ENCODE measurements at regions not wholly inside any gene's neighbourhood (a gene's known extent, or its start where the extent isn't known, plus 50 kb on each side); places are given as distances from the start of the nearest gene placed in this dataset.

DNA sequence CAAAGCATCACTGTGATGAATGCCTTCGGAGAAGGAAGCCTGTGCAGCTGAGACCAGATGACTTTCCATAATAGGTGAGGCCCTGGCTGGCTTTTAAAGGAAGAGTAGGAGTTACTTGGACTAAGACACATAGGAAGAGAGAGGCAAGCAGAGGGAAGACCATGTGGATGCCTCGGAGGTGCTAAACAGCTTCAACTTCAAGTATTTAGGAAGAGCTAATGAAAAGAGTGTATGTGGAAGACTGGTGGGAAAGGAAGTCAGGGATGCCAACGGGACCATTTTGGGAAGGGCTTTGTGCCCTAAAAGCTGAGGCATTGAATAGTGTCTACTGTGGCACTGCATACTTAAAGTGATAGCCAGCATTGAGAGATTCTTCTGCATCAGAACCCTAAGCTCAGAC lies 69.3 kb upstream of the OPCML start:
- FAIRE-seq = no peak
- H3K27ac ChIP-seq (ENCODE audit: low read depth in 1 of 3, low read length in 2 of 3) = no peak overlapping the region
- no peaks in the 10 kb centered on the region for H3K4me1 ChIP-seq (ENCODE audit: control insufficient read depth in 3 of 3, insufficient read depth in 2 of 3, low read depth in 1 of 3, low read length in 2 of 3)
- DNase-seq = no peak
- H3K36me3 ChIP-seq (ENCODE audit: control insufficient read depth in 3 of 3, insufficient read depth in 2 of 3, low read depth in 1 of 3, low read length in 3 of 3) = no peaks in the 10 kb centered on the region
- no peaks in the 10 kb centered on the region for H3K9me3 ChIP-seq (ENCODE audit: control insufficient read depth in 2 of 2, insufficient read depth in 1 of 2, low read depth in 1 of 2, low read length in 1 of 2)
- no peaks in the 10 kb centered on the region for H3K27me3 ChIP-seq (ENCODE audit: control insufficient read depth in 3 of 3, insufficient read depth in 3 of 3, low read length in 3 of 3)
- WGBS, 3 donors = 69 to 85% (median 75%) methylated on average over 3 of the region's 3 CpGs
- H3K4me3 ChIP-seq (ENCODE audit: low read depth in 1 of 3, low read length in 3 of 3) = no peak overlapping the region

DNA sequence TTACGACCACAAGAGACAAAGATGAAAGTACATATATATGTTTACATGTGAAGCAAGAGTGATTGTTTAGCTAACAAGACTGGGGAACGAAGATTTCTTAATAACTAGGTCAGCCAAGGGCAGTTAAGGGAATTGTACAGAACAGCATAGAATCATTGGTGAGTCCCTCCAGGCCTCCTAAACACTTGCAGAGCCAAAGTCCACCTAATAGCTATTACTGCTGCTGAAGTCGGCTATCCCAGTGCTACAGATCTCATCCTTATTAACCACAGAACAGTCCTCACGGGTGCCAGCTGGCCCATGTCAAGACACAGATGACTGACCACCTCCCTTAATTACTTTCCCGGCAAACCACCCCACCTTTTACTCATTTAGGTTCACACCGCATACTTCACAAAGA lies 68.5 kb upstream of the OPCML start:
- DNase-seq = no peak
- FAIRE-seq = no peak
- Histone ChIP-seq H3K36me3 (ENCODE audit: control insufficient read depth in 3 of 3, insufficient read depth in 2 of 3, low read depth in 1 of 3, low read length in 3 of 3) (no peaks in the 10 kb centered on the region), H3K27me3 (ENCODE audit: control insufficient read depth in 3 of 3, insufficient read depth in 3 of 3, low read length in 3 of 3) (no peaks in the 10 kb centered on the region), H3K4me3 (ENCODE audit: low read depth in 1 of 3, low read length in 3 of 3) (no peak overlapping the region), H3K4me1 (ENCODE audit: control insufficient read depth in 3 of 3, insufficient read depth in 2 of 3, low read depth in 1 of 3, low read length in 2 of 3) (no peaks in the 10 kb centered on the region), H3K9me3 (ENCODE audit: control insufficient read depth in 2 of 2, insufficient read depth in 1 of 2, low read depth in 1 of 2, low read length in 1 of 2) (no peaks in the 10 kb centered on the region), H3K27ac (ENCODE audit: low read depth in 1 of 3, low read length in 2 of 3) (no peak overlapping the region)
- 38 to 42% (median 39%) methylated on average over 6 of the region's 6 CpGs for WGBS, 3 donors

DNA sequence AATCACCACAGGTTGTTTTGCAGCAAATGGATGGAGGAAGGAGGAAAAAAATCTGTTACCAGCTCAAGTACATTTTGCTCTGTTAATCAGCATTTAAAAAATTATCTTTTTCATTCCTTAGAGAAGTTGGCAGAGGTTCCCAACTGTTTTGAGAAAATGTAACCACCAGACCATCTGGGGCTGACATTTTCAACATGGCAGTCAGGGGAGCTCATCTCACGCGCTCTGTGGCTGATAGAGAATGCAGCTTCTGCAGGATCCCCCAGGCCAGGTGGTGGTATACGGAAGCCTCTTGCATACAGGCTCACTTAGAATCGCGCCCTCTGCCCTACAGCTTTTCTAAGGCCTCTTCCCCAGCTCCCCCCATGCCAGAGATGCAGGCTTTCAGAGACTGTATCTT lies 68.0 kb upstream of the OPCML start:
- 87 to 97% (median 89%) methylated on average over 5 of the region's 5 CpGs for WGBS, 3 donors
- H3K27me3 ChIP-seq (ENCODE audit: control insufficient read depth in 3 of 3, insufficient read depth in 3 of 3, low read length in 3 of 3) = no peaks in the 10 kb centered on the region
- no peak for FAIRE-seq

DNA sequence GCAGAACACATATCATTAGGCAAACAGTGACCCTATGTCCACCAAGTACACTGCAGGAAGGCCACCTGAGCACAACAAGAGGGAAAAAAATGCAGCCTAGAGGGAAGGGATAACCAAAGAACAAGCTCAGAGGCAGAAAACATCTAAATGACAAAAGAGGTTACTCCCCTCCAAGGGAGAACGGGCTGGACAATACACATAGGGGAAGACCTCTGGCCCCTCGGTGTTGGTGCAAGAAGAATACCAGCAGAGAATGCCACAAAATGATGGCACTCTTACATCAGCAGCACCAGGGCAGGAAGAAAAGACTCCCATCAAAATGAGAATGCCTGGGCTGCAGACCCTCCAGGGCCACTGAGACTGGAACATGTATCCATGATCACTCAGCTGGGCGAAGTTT lies 66.6 kb upstream of the OPCML start:
- H3K4me3 ChIP-seq (ENCODE audit: low read depth in 1 of 3, low read length in 3 of 3) = no peak overlapping the region
- FAIRE-seq = no peak
- 61 to 74% (median 66%) methylated on average over 3 of the region's 3 CpGs for WGBS, 3 donors

More for the DNA sequence above, 68.0 kb upstream of the OPCML start:
- DNase-seq = no peak
- H3K4me3 ChIP-seq (ENCODE audit: low read depth in 1 of 3, low read length in 3 of 3) = no peak overlapping the region
- no peak overlapping the region for H3K27ac ChIP-seq (ENCODE audit: low read depth in 1 of 3, low read length in 2 of 3)
- H3K9me3 ChIP-seq (ENCODE audit: control insufficient read depth in 2 of 2, insufficient read depth in 1 of 2, low read depth in 1 of 2, low read length in 1 of 2) = no peaks in the 10 kb centered on the region
- no peaks in the 10 kb centered on the region for H3K4me1 ChIP-seq (ENCODE audit: control insufficient read depth in 3 of 3, insufficient read depth in 2 of 3, low read depth in 1 of 3, low read length in 2 of 3)
- no peaks in the 10 kb centered on the region for H3K36me3 ChIP-seq (ENCODE audit: control insufficient read depth in 3 of 3, insufficient read depth in 2 of 3, low read depth in 1 of 3, low read length in 3 of 3)

DNA sequence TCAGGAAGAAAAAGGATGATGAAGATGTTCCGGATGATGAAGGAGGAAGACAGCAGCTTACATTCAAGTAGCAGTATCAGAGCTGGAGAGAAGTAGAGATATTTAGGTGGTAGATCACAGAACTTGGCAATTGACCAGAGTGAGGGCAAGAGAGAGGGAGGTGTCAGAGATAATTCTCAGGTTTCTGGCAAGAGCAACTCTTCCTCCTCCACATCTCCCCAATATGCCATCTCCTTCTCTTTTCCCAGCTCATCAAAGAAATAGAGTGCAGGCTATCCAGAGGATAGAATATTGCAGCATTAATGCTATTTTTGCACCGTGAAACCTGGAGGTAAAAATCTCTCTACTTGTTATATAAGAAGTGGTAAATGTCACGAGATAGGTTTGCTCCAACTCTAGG lies 64.9 kb upstream of the OPCML start:
- Histone ChIP-seq H3K4me1 (ENCODE audit: control insufficient read depth in 3 of 3, insufficient read depth in 2 of 3, low read depth in 1 of 3, low read length in 2 of 3) (no peaks in the 10 kb centered on the region), H3K27me3 (ENCODE audit: control insufficient read depth in 3 of 3, insufficient read depth in 3 of 3, low read length in 3 of 3) (no peaks in the 10 kb centered on the region), H3K27ac (ENCODE audit: low read depth in 1 of 3, low read length in 2 of 3) (no peak overlapping the region), H3K4me3 (ENCODE audit: low read depth in 1 of 3, low read length in 3 of 3) (no peak overlapping the region), H3K9me3 (ENCODE audit: control insufficient read depth in 2 of 2, insufficient read depth in 1 of 2, low read depth in 1 of 2, low read length in 1 of 2) (no peaks in the 10 kb centered on the region), H3K36me3 (ENCODE audit: control insufficient read depth in 3 of 3, insufficient read depth in 2 of 3, low read depth in 1 of 3, low read length in 3 of 3) (no peaks in the 10 kb centered on the region)
- WGBS, 3 donors = 73 to 84% (median 79%) methylated on average over 3 of the region's 3 CpGs
- DNase-seq = no peak
- no peak for FAIRE-seq

More for the DNA sequence above, 66.6 kb upstream of the OPCML start:
- Histone ChIP-seq H3K27me3 (ENCODE audit: control insufficient read depth in 3 of 3, insufficient read depth in 3 of 3, low read length in 3 of 3) (no peaks in the 10 kb centered on the region), H3K9me3 (ENCODE audit: control insufficient read depth in 2 of 2, insufficient read depth in 1 of 2, low read depth in 1 of 2, low read length in 1 of 2) (no peaks in the 10 kb centered on the region), H3K4me1 (ENCODE audit: control insufficient read depth in 3 of 3, insufficient read depth in 2 of 3, low read depth in 1 of 3, low read length in 2 of 3) (no peaks in the 10 kb centered on the region), H3K36me3 (ENCODE audit: control insufficient read depth in 3 of 3, insufficient read depth in 2 of 3, low read depth in 1 of 3, low read length in 3 of 3) (no peaks in the 10 kb centered on the region), H3K27ac (ENCODE audit: low read depth in 1 of 3, low read length in 2 of 3) (no peak overlapping the region)
- no peak for DNase-seq

DNA sequence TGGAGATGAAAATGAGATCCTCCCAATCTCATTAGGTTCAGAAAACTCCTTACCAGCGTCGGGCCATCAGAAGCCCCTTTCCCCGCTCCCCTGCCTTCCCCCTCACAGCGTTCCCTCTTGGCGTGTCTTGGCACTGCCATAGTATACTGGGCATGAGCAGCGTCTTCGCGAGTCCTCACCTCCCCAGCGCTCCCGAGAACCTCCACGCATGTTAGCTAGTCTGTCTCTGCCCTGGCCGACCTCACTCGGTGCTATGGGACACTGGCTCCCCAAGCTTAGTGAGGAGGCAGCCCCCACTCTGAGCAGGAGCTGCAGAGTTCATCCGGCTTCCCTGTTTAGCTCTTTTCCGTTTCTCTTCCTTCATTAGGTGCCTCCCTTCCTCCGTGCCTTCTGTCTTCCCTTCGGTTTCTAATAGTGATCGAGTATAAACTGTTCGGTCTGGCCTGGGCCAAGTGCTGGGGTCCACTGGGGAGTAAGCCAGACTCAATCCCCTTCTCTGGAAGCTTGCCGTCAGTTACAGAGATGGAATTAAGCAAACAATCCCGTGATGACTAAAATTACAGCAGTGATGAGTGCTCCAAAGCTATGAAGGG lies 63.8 kb upstream of the OPCML start:
- Histone ChIP-seq H3K9me3 (ENCODE audit: control insufficient read depth in 2 of 2, insufficient read depth in 1 of 2, low read depth in 1 of 2, low read length in 1 of 2) (no peaks in the 10 kb centered on the region), H3K27ac (ENCODE audit: low read depth in 1 of 3, low read length in 2 of 3) (no peak overlapping the region), H3K4me3 (ENCODE audit: low read depth in 1 of 3, low read length in 3 of 3) (no peak overlapping the region), H3K36me3 (ENCODE audit: control insufficient read depth in 3 of 3, insufficient read depth in 2 of 3, low read depth in 1 of 3, low read length in 3 of 3) (no peaks in the 10 kb centered on the region), H3K4me1 (ENCODE audit: control insufficient read depth in 3 of 3, insufficient read depth in 2 of 3, low read depth in 1 of 3, low read length in 2 of 3) (no peaks in the 10 kb centered on the region), H3K27me3 (ENCODE audit: control insufficient read depth in 3 of 3, insufficient read depth in 3 of 3, low read length in 3 of 3) (no peaks in the 10 kb centered on the region)
- DNase-seq (no peak), FAIRE-seq (no peak)
- 86 to 89% (median 87%) methylated on average over 21 of the region's 21 CpGs for WGBS, 3 donors

DNA sequence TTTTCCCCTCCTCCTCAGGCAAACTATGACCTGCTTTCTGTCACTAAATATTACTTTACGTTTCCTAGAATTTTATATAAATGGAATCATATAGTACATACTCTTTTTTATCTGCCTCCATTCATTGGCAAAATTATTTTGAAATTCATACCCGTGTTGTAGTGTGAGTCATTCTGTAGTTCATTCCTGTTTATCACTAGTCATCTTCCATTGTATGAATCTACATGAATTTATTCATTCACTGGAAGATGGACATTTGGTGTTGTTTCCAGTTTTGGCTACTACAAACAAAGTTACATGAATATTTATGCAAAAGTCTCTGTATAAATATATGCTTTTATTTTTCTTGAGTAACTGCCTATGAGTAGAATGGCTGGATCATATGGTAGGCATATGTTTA lies 60.7 kb upstream of the OPCML start:
- H3K27ac ChIP-seq (ENCODE audit: low read depth in 1 of 3, low read length in 2 of 3) = no peak overlapping the region
- WGBS, 3 donors = 76 to 86% (median 84%) methylated on average over 2 of the region's 2 CpGs
- no peaks in the 10 kb centered on the region for H3K4me1 ChIP-seq (ENCODE audit: control insufficient read depth in 3 of 3, insufficient read depth in 2 of 3, low read depth in 1 of 3, low read length in 2 of 3)
- H3K9me3 ChIP-seq (ENCODE audit: control insufficient read depth in 2 of 2, insufficient read depth in 1 of 2, low read depth in 1 of 2, low read length in 1 of 2) = no peaks in the 10 kb centered on the region
- H3K36me3 ChIP-seq (ENCODE audit: control insufficient read depth in 3 of 3, insufficient read depth in 2 of 3, low read depth in 1 of 3, low read length in 3 of 3) = no peaks in the 10 kb centered on the region
- FAIRE-seq (no peak), DNase-seq (no peak)
- H3K4me3 ChIP-seq (ENCODE audit: low read depth in 1 of 3, low read length in 3 of 3) = no peak overlapping the region
- H3K27me3 ChIP-seq (ENCODE audit: control insufficient read depth in 3 of 3, insufficient read depth in 3 of 3, low read length in 3 of 3) = no peaks in the 10 kb centered on the region

DNA sequence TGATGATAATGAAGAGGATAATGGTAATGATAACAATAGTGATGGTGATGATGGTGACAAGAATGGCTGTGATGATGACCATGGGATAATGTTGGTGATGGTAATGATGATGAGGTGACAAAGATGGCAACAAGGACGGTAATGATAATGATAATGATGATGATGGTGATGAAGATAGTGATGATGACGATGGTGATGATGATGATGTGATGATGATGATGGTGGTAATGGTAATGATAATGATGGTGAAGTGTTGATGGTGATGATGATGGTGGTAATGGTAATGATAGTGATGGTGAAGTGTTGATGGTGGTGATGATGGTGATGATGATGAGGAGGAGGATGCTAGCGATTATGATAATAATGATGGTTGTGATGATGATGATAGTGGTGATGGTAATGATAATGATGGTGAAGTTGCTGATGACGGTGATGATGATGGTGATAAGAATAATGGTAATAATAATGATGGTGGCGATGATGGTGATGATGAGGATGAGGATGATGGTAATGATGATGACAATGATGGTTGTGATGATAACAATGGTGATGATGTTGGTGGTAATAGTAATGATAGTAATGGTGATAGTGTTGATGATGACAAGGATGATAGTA lies 54.7 kb upstream of the OPCML start:
- no peaks in the 10 kb centered on the region for H3K27me3 ChIP-seq (ENCODE audit: control insufficient read depth in 3 of 3, insufficient read depth in 3 of 3, low read length in 3 of 3)
- no peak overlapping the region for H3K27ac ChIP-seq (ENCODE audit: low read depth in 1 of 3, low read length in 2 of 3)
- H3K4me1 ChIP-seq (ENCODE audit: control insufficient read depth in 3 of 3, insufficient read depth in 2 of 3, low read depth in 1 of 3, low read length in 2 of 3) = no peaks in the 10 kb centered on the region
- DNase-seq (no peak), FAIRE-seq (no peak)
- no peak overlapping the region for H3K4me3 ChIP-seq (ENCODE audit: low read depth in 1 of 3, low read length in 3 of 3)
- no peaks in the 10 kb centered on the region for H3K9me3 ChIP-seq (ENCODE audit: control insufficient read depth in 2 of 2, insufficient read depth in 1 of 2, low read depth in 1 of 2, low read length in 1 of 2)
- 91 to 93% (median 92%) methylated on average over 5 of the region's 5 CpGs for WGBS, 3 donors
- no peaks in the 10 kb centered on the region for H3K36me3 ChIP-seq (ENCODE audit: control insufficient read depth in 3 of 3, insufficient read depth in 2 of 3, low read depth in 1 of 3, low read length in 3 of 3)

DNA sequence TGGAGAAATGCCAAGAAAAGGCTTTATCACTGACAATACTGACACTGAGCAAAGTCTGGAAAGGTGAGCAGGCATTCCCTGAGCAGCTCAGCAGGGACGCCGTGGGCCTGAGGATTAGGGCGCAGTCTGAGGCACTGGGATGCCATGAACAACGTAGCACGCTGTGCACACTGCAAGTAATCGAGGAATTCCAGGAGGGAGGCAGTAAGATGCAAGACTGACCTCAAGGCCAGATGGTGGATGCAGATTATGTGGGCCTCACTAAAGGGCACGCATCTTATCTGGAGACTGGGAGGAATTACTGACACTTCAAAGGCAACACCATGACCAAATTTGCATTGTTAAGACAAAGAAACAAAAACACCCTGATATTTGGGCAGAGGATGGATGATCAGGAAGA lies 50.4 kb upstream of the OPCML start:
- H3K27ac ChIP-seq (ENCODE audit: low read depth in 1 of 3, low read length in 2 of 3) = no peak overlapping the region
- no peak for FAIRE-seq
- no peaks in the 10 kb centered on the region for H3K4me1 ChIP-seq (ENCODE audit: control insufficient read depth in 3 of 3, insufficient read depth in 2 of 3, low read depth in 1 of 3, low read length in 2 of 3)
- no peaks in the 10 kb centered on the region for H3K36me3 ChIP-seq (ENCODE audit: control insufficient read depth in 3 of 3, insufficient read depth in 2 of 3, low read depth in 1 of 3, low read length in 3 of 3)
- DNase-seq = no peak
- H3K4me3 ChIP-seq (ENCODE audit: low read depth in 1 of 3, low read length in 3 of 3) = no peak overlapping the region
- WGBS, 3 donors = 34 to 59% (median 48%) methylated on average over 7 of the region's 7 CpGs
- no peaks in the 10 kb centered on the region for H3K27me3 ChIP-seq (ENCODE audit: control insufficient read depth in 3 of 3, insufficient read depth in 3 of 3, low read length in 3 of 3)
- no peaks in the 10 kb centered on the region for H3K9me3 ChIP-seq (ENCODE audit: control insufficient read depth in 2 of 2, insufficient read depth in 1 of 2, low read depth in 1 of 2, low read length in 1 of 2)
